A549 (cell line): ENCODE measurements at regions not wholly inside any gene's neighbourhood (a gene's known extent, or its start where the extent isn't known, plus 50 kb on each side); places are given as distances from the start of the nearest gene placed in this dataset.

Experiments used
- CBX2 ChIP-seq: fragments of 200-600 bp; sonication (generic); IDR thresholded peaks from 2 replicates; pipeline ENCODE4 v1.6.1; 2016; ENCODE audit warnings: low read depth, mild to moderate bottlenecking, borderline replicate concordance
- CEBPB ChIP-seq, 2 experiments: fragments of >200 bp in 1 of 2; sonication (Bioruptor Twin) in 1 of 2; formaldehyde crosslinking in 1 of 2; IDR thresholded peaks; 2 replicates each; pipeline ENCODE4 v1.6.1; 2012 to 2016
- CTCF ChIP-seq: fragments of >200 bp; sonication (Bioruptor Twin); formaldehyde crosslinking; IDR thresholded peaks from 3 replicates; pipeline ENCODE4 v1.5.1; 2016
- EP300 ChIP-seq, 2 experiments: fragments of >200 bp; sonication (Bioruptor Twin); formaldehyde crosslinking; IDR thresholded peaks; 2 replicates in 1 of 2; 3 replicates in 1 of 2; pipeline ENCODE4 v1.6.1; 2016 to 2017
- FOXS1 ChIP-seq: fragments of 250-450 bp; sonication (Bioruptor Pico); IDR thresholded peaks from 2 replicates; pipeline ENCODE4 v1.5.0; 2020; ENCODE audit warnings: mild to moderate bottlenecking, moderate library complexity
- GATA3 ChIP-seq: IDR thresholded peaks from 2 replicates; pipeline ENCODE4 v1.6.1; 2012; ENCODE audit warnings: borderline replicate concordance
- POLR2A ChIP-seq: IDR thresholded peaks from 2 replicates; pipeline ENCODE4 v1.6.1; 2012; ENCODE audit warnings: mild to moderate bottlenecking, low read length
- SREBF2 ChIP-seq: fragments of 450-650 bp; IDR thresholded peaks from 2 replicates; pipeline ENCODE4 v1.6.1; 2014; ENCODE audit warnings: mild to moderate bottlenecking, moderate library complexity
- ZFP36 ChIP-seq: fragments of 450-650 bp; IDR thresholded peaks from 2 replicates; pipeline ENCODE4 v1.6.1; 2014; ENCODE audit warnings: borderline replicate concordance; ENCODE audit not compliant: partially characterized antibody
- TF ChIP-seq, protein P1 (sequence below): fragments of 200-600 bp; sonication (generic); IDR thresholded peaks from 2 replicates; pipeline ENCODE4 v1.6.1; 2016; ENCODE audit warnings: antibody characterized with exemption, mild to moderate bottlenecking, moderate library complexity
- TF ChIP-seq, protein P2 (sequence below): IDR thresholded peaks from 2 replicates; pipeline ENCODE4 v1.6.1; 2012
- TF ChIP-seq, protein P3 (sequence below): fragments of >200 bp; sonication (Bioruptor Twin); formaldehyde crosslinking; IDR thresholded peaks from 3 replicates; pipeline ENCODE4 v1.6.1; 2016

GRCh38 chr4:30341731-30342130 lies 378.4 kb upstream of the PCDH7 start:
- no peak for TF ChIP-seq CTCF
- no peak for TF ChIP-seq POLR2A
- no peak for TF ChIP-seq ZFP36
- no peak for TF ChIP-seq FOXS1 (CRISPR knock-in tag)
- TF ChIP-seq, protein P1, sequence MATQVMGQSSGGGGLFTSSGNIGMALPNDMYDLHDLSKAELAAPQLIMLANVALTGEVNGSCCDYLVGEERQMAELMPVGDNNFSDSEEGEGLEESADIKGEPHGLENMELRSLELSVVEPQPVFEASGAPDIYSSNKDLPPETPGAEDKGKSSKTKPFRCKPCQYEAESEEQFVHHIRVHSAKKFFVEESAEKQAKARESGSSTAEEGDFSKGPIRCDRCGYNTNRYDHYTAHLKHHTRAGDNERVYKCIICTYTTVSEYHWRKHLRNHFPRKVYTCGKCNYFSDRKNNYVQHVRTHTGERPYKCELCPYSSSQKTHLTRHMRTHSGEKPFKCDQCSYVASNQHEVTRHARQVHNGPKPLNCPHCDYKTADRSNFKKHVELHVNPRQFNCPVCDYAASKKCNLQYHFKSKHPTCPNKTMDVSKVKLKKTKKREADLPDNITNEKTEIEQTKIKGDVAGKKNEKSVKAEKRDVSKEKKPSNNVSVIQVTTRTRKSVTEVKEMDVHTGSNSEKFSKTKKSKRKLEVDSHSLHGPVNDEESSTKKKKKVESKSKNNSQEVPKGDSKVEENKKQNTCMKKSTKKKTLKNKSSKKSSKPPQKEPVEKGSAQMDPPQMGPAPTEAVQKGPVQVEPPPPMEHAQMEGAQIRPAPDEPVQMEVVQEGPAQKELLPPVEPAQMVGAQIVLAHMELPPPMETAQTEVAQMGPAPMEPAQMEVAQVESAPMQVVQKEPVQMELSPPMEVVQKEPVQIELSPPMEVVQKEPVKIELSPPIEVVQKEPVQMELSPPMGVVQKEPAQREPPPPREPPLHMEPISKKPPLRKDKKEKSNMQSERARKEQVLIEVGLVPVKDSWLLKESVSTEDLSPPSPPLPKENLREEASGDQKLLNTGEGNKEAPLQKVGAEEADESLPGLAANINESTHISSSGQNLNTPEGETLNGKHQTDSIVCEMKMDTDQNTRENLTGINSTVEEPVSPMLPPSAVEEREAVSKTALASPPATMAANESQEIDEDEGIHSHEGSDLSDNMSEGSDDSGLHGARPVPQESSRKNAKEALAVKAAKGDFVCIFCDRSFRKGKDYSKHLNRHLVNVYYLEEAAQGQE = no peak
- TF ChIP-seq, protein P2, sequence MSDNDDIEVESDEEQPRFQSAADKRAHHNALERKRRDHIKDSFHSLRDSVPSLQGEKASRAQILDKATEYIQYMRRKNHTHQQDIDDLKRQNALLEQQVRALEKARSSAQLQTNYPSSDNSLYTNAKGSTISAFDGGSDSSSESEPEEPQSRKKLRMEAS = no peak
- no peak for TF ChIP-seq CBX2
- TF ChIP-seq EP300 (IDR thresholded peaks at IDR 0.05) = no peak
- TF ChIP-seq SREBF2 = no peak
- TF ChIP-seq, protein P3, sequence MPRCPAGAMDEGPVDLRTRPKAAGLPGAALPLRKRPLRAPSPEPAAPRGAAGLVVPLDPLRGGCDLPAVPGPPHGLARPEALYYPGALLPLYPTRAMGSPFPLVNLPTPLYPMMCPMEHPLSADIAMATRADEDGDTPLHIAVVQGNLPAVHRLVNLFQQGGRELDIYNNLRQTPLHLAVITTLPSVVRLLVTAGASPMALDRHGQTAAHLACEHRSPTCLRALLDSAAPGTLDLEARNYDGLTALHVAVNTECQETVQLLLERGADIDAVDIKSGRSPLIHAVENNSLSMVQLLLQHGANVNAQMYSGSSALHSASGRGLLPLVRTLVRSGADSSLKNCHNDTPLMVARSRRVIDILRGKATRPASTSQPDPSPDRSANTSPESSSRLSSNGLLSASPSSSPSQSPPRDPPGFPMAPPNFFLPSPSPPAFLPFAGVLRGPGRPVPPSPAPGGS = no peak
- TF ChIP-seq CEBPB (IDR thresholded peaks at IDR 0.05) = no peak
- no peak for TF ChIP-seq GATA3
